ENCODE measurements at regions not wholly inside any gene's neighbourhood (a gene's known extent, or its start where the extent isn't known, plus 50 kb on each side); places are given as distances from the start of the nearest gene placed in this dataset.
"Not testable (repeated sequence)": the region's sequence is repeated elsewhere in the genome, so short reads cannot be mapped to it uniquely, and the experiment has no call there.

- DNase-seq: no peak
These were observed 124.5 kb upstream of the KCTD7 start for GRCh38 chr7:66504131-66504530.

GRCh38 chr7:66505009-66505408 is 123.7 kb upstream of the KCTD7 start:
- DNase-seq: no peak

GRCh38 chr7:66505531-66506451 is 122.9 kb upstream of the KCTD7 start:
- DNase-seq: peak; percentile 55

GRCh38 chr7:66506703-66507102 is 122.0 kb upstream of the KCTD7 start:
- DNase-seq: not testable (repeated sequence)

- no peak for DNase-seq
These were observed 120.9 kb upstream of the KCTD7 start for GRCh38 chr7:66507764-66508296.

- DNase-seq: no peak
These were observed 120.2 kb upstream of the KCTD7 start for GRCh38 chr7:66508431-66508830.

- DNase-seq: no peak
These were observed 114.6 kb upstream of the KCTD7 start for GRCh38 chr7:66514050-66514449.

GRCh38 chr7:66517212-66517909 is 111.3 kb upstream of the KCTD7 start:
- DNase-seq: no peak

GRCh38 chr7:66518151-66518691 is 110.5 kb upstream of the KCTD7 start:
- no peak for DNase-seq

- no peak for DNase-seq
These were observed 107.0 kb upstream of the KCTD7 start for GRCh38 chr7:66521675-66522074.

- DNase-seq: no peak
These were observed 106.2 kb upstream of the KCTD7 start for GRCh38 chr7:66522518-66522917.

- DNase-seq: no peak
These were observed 105.3 kb upstream of the KCTD7 start for GRCh38 chr7:66523409-66523808.

GRCh38 chr7:66524738-66525137 is 103.9 kb upstream of the KCTD7 start:
- DNase-seq: no peak

GRCh38 chr7:66526782-66527181 is 101.9 kb upstream of the KCTD7 start:
- DNase-seq: not testable (repeated sequence)

GRCh38 chr7:66528652-66529051 is 100.0 kb upstream of the KCTD7 start:
- no peak for DNase-seq

GRCh38 chr7:66529883-66530610 is 98.6 kb upstream of the KCTD7 start:
- no peak for DNase-seq

- no peak for DNase-seq
These were observed 93.0 kb upstream of the KCTD7 start for GRCh38 chr7:66535414-66536329.

- no peak for DNase-seq
These were observed 91.3 kb upstream of the KCTD7 start for GRCh38 chr7:66537380-66537779.

GRCh38 chr7:66537876-66538275 is 90.8 kb upstream of the KCTD7 start:
- no peak for DNase-seq

- DNase-seq: no peak
These were observed 89.4 kb upstream of the KCTD7 start for GRCh38 chr7:66539264-66539623.

GRCh38 chr7:66539902-66540375 is 88.7 kb upstream of the KCTD7 start:
- no peak for DNase-seq

GRCh38 chr7:66542049-66542448 is 86.6 kb upstream of the KCTD7 start:
- DNase-seq: no peak
